HCT116 (cell line): ENCODE measurements at regions not wholly inside any gene's neighbourhood (a gene's known extent, or its start where the extent isn't known, plus 50 kb on each side); places are given as distances from the start of the nearest gene placed in this dataset.

Experiments
- ATAC-seq: fragments of 200-7000 bp; cut with Tn5 transposase; 2 replicates; pipeline ENCODE4 v1.9.1; 2020; ENCODE audit warnings: mild to moderate bottlenecking, moderate library complexity
- BruUV-seq: library from RNA; stranded (reverse); fragments of 400-500 nt; replicated peaks from 2 replicates; lab custom pipeline; 2021; lab: Mats Ljungman, UMichigan
- CTCF ChIA-PET: fragments of 300-600 bp; sonication (Branson Sonifier 250); formaldehyde crosslinking; loops from one replicate; lab custom pipeline; 2021; ENCODE audit warnings: antibody characterized with exemption; lab: Charles Lee
- POLR2A ChIA-PET: fragments of 300-600, 350-600 bp; sonication (Branson Sonifier 250); formaldehyde crosslinking; loops from one replicate; lab custom pipeline; 2021; ENCODE audit warnings: antibody characterized with exemption; lab: Charles Lee
- RAD21 ChIA-PET, 2 experiments: fragments of 300-600 bp; sonication (Branson Sonifier 250); formaldehyde crosslinking; loops; one replicate each; lab custom pipeline; 2023; ENCODE audit warnings: low total read pairs in 2 of 2; ENCODE audit not compliant: uncharacterized antibody in 2 of 2, unreplicated experiment in 2 of 2, low non-redundant PET in 1 of 2; lab: Charles Lee
- DNase-seq: peaks from one replicate; pipeline ENCODE4 v3.0.0-alpha.2; 2010; ENCODE audit warnings: low read depth, low spot score
- H2AFZ ChIP-seq: fragments of 200-600 bp; shearing (Covaris generic), sonication (generic); 2 replicates; pipeline ENCODE4 v1.6.1; 2017; ENCODE audit warnings: low read depth, mixed run types, mixed read lengths, antibody characterized with exemption, low read length; ENCODE audit not compliant: poor library complexity, severe bottlenecking
- H3K27ac ChIP-seq: 2 replicates; pipeline ENCODE4 v1.5.1; 2012; ENCODE audit warnings: low read depth, low read length
- H3K27me3 ChIP-seq: fragments of 200-600 bp; sonication (generic); 2 replicates; pipeline ENCODE4 v1.6.1; 2016; ENCODE audit warnings: mixed run types, low read length, mixed read lengths; ENCODE audit not compliant: insufficient read depth
- H3K36me3 ChIP-seq, 2 experiments: fragments of 200-500 bp in 1 of 2; fragments of 200-600 bp in 1 of 2; sonication (Bioruptor generic) in 1 of 2; sonication (generic) in 1 of 2; 2 replicates each; pipeline versions ENCODE4 v1.5.1 to v1.6.1; 2014 to 2016; ENCODE audit warnings: low read length in 2 of 2, inconsistent platforms in 1 of 2, mixed read lengths in 1 of 2, mixed run types in 1 of 2; ENCODE audit not compliant: insufficient read depth in 2 of 2, control insufficient read depth in 1 of 2
- H3K4me1 ChIP-seq, 2 experiments: fragments of 200-600 bp in 1 of 2; sonication (generic) in 1 of 2; 2 replicates each; pipeline versions ENCODE4 v1.5.1 to v1.6.1; 2012 to 2017; ENCODE audit warnings: low read length in 2 of 2, inconsistent platforms in 1 of 2, mild to moderate bottlenecking in 1 of 2, mixed read lengths in 1 of 2, mixed run types in 1 of 2, moderate library complexity in 1 of 2; ENCODE audit not compliant: insufficient read depth in 2 of 2, control insufficient read depth in 1 of 2
- H3K4me2 ChIP-seq: fragments of 200-600 bp; sonication (generic); 2 replicates; pipeline ENCODE4 v1.6.1; 2017; ENCODE audit warnings: mixed run types, low read length, mixed read lengths
- H3K4me3 ChIP-seq, 2 experiments: fragments of 200-600 bp in 1 of 2; sonication (generic) in 1 of 2; replicated peaks in 1 of 2; 2 replicates each; pipeline ENCODE4 v1.5.1; 2011 to 2016; ENCODE audit warnings: low read length in 2 of 2, control low read depth in 1 of 2, low read depth in 1 of 2, mild to moderate bottlenecking in 1 of 2, mixed read lengths in 1 of 2, mixed run types in 1 of 2
- H3K79me2 ChIP-seq: fragments of 200-600 bp; sonication (generic); 2 replicates; pipeline ENCODE4 v1.6.1; 2017; ENCODE audit warnings: mild to moderate bottlenecking, mixed run types, low read length, moderate library complexity, mixed read lengths; ENCODE audit not compliant: insufficient read depth
- H3K9ac ChIP-seq: fragments of 200-600 bp; sonication (generic); 2 replicates; pipeline ENCODE4 v1.6.1; 2016; ENCODE audit warnings: low read length, mixed read lengths
- H3K9me2 ChIP-seq: fragments of 200-600 bp; sonication (generic), shearing (Covaris generic); 2 replicates; pipeline ENCODE4 v1.6.1; 2017; ENCODE audit warnings: mixed run types, mild to moderate bottlenecking, moderate library complexity; ENCODE audit not compliant: insufficient read depth
- H3K9me3 ChIP-seq, 2 experiments: fragments of 200-500 bp in 1 of 2; fragments of 200-600 bp in 1 of 2; sonication (Bioruptor generic) in 1 of 2; sonication (generic) in 1 of 2; 2 replicates each; pipeline ENCODE4 v1.6.1; 2014 to 2017; ENCODE audit warnings: low read length in 2 of 2, mixed read lengths in 2 of 2, inconsistent platforms in 1 of 2, low read depth in 1 of 2, mild to moderate bottlenecking in 1 of 2, mixed run types in 1 of 2, moderate library complexity in 1 of 2; ENCODE audit not compliant: control insufficient read depth in 1 of 2, insufficient read depth in 1 of 2
- H4K20me1 ChIP-seq: fragments of 200-600 bp; sonication (generic), shearing (Covaris generic); 2 replicates; pipeline ENCODE4 v1.6.1; 2017; ENCODE audit warnings: mixed run types, mild to moderate bottlenecking, moderate library complexity; ENCODE audit not compliant: insufficient read depth
- CBX3 ChIP-seq: IDR thresholded peaks from 2 replicates; pipeline ENCODE4 v1.6.1; 2012; ENCODE audit warnings: low read depth
- CEBPB ChIP-seq: IDR thresholded peaks from 2 replicates; pipeline ENCODE4 v1.6.1; 2012; ENCODE audit warnings: low read depth
- CTCF ChIP-seq, 3 experiments: fragments of 200-600 bp in 1 of 3; sonication (generic) in 1 of 3; IDR thresholded peaks in 2 of 3; conservative IDR thresholded peaks in 1 of 3; 2 replicates each; pipeline ENCODE4 v1.5.1; 2012 to 2017; ENCODE audit warnings: low read depth in 2 of 3, low read length in 2 of 3, antibody characterized with exemption in 1 of 3, borderline replicate concordance in 1 of 3, control low read depth in 1 of 3, mild to moderate bottlenecking in 1 of 3, mixed read lengths in 1 of 3, mixed run types in 1 of 3, moderate library complexity in 1 of 3; ENCODE audit not compliant: insufficient read depth in 1 of 3
- ELF1 ChIP-seq: IDR thresholded peaks from 2 replicates; pipeline ENCODE4 v1.6.1; 2012; ENCODE audit warnings: low read depth, borderline replicate concordance
- EZH2 ChIP-seq: fragments of 200-600 bp; sonication (generic); IDR thresholded peaks from 2 replicates; pipeline ENCODE4 v1.6.1; 2017; ENCODE audit warnings: antibody characterized with exemption, mixed run types
- JUND ChIP-seq: IDR thresholded peaks from 2 replicates; pipeline ENCODE4 v1.6.1; 2012
- POLR2AphosphoS5 ChIP-seq: IDR thresholded peaks from 2 replicates; pipeline ENCODE4 v1.6.1; 2011; ENCODE audit warnings: mild to moderate bottlenecking, low read depth, low read length, moderate library complexity
- RAD21 ChIP-seq: IDR thresholded peaks from 2 replicates; pipeline ENCODE4 v1.6.1; 2012; ENCODE audit warnings: low read depth, mild to moderate bottlenecking
- REST ChIP-seq: IDR thresholded peaks from 2 replicates; pipeline ENCODE4 v1.6.1; 2012; ENCODE audit warnings: low read depth
- SP1 ChIP-seq: IDR thresholded peaks from 2 replicates; pipeline ENCODE4 v1.6.1; 2012; ENCODE audit warnings: low read depth
- SRF ChIP-seq: IDR thresholded peaks from 2 replicates; pipeline ENCODE4 v1.6.1; 2012; ENCODE audit warnings: low read depth
- YY1 ChIP-seq: IDR thresholded peaks from 2 replicates; pipeline ENCODE4 v1.6.1; 2011; ENCODE audit warnings: low read length, low read depth, moderate library complexity, mild to moderate bottlenecking; ENCODE audit not compliant: insufficient replicate concordance; ENCODE audit errors: extremely low read depth
- ZNF274 ChIP-seq: fragments of 200-500 bp; sonication (Bioruptor generic); IDR thresholded peaks from 2 replicates; pipeline ENCODE4 v1.6.1; 2014; ENCODE audit warnings: mild to moderate bottlenecking, low read depth, low read length, inconsistent platforms
- intact Hi-C: fragments of 100-400 bp; cut with micrococcal nuclease; formaldehyde crosslinking; loops from 2 replicates; pipeline ENCODE4 v1.10.0; 2022

GRCh38 chr13:94858856-94859255, 146.5 kb upstream of the SOX21 start:
- Histone ChIP-seq H2AFZ (no peak overlapping the region), H3K27me3 (peaks cover 62% of the 10 kb centered on the region), H3K9ac (no peak overlapping the region), H4K20me1 (no peaks in the 10 kb centered on the region), H3K4me3 (no peak overlapping the region), H3K9me3 (no peaks in the 10 kb centered on the region), H3K4me2 (no peak overlapping the region), H3K9me2 (no peaks in the 10 kb centered on the region), H3K4me1 (no peaks in the 10 kb centered on the region), H3K36me3 (no peaks in the 10 kb centered on the region), H3K79me2 (no peaks in the 10 kb centered on the region), H3K27ac (no peak overlapping the region)
- intact Hi-C loops = no loop called here
- ATAC-seq = no peak
- POLR2A ChIA-PET = no interaction called here
- no peak for DNase-seq
- RAD21 ChIA-PET = no interaction called here
- no TSS peak for BruUV-seq
- CTCF ChIA-PET = no interaction called here
- TF ChIP-seq SRF (no peak), POLR2AphosphoS5 (no peak), ZNF274 (no peak), CEBPB (no peak), RAD21 (no peak), REST (no peak), SP1 (no peak), CBX3 (no peak), EZH2 (no peak), YY1 (no peak), CTCF (IDR thresholded peaks at IDR 0.05 in 2 of 3, conservative IDR thresholded peaks at IDR 0.05 in 1 of 3; ENCODE audit: borderline replicate concordance in 1 of 3, insufficient read depth in 1 of 3, low read depth in 2 of 3, low read length in 2 of 3) (no peak), JUND (no peak), ELF1 (no peak)
